Adipocyte (in vitro differentiated cells): ENCODE measurements at regions not wholly inside any gene's neighbourhood (a gene's known extent, or its start where the extent isn't known, plus 50 kb on each side); places are given as distances from the start of the nearest gene placed in this dataset.
"Not testable (repeated sequence)": the region's sequence is repeated elsewhere in the genome, so short reads cannot be mapped to it uniquely, and the experiment has no call there.

Experiments used
- DNase-seq: peaks from one replicate; pipeline ENCODE4 v3.0.0-alpha.2; 2015; ENCODE audit warnings: low read depth
- H3K27me3 ChIP-seq: replicated peaks from 2 replicates; pipeline ENCODE4 v1.7.0; 2013; ENCODE audit warnings: mild to moderate bottlenecking, low read length, moderate library complexity; ENCODE audit not compliant: control insufficient read depth, insufficient read depth
- H3K36me3 ChIP-seq: 2 replicates; pipeline ENCODE4 v1.7.0; 2013; ENCODE audit warnings: low read length, mild to moderate bottlenecking, moderate library complexity; ENCODE audit not compliant: control insufficient read depth, insufficient read depth, severe bottlenecking
- H3K4me1 ChIP-seq: 2 replicates; pipeline ENCODE4 v1.7.0; 2013; ENCODE audit warnings: mild to moderate bottlenecking, low read length, moderate library complexity; ENCODE audit not compliant: control insufficient read depth, insufficient read depth
- H3K4me3 ChIP-seq: 2 replicates; pipeline ENCODE4 v1.7.0; 2013; ENCODE audit warnings: mild to moderate bottlenecking, low read length, moderate library complexity
- H3K9ac ChIP-seq: 2 replicates; pipeline ENCODE4 v1.7.0; 2013; ENCODE audit warnings: mild to moderate bottlenecking, low read length, moderate library complexity
- H3K9me3 ChIP-seq: 2 replicates; pipeline ENCODE4 v1.7.0; 2013; ENCODE audit warnings: mild to moderate bottlenecking, low read length, moderate library complexity; ENCODE audit not compliant: control insufficient read depth

DNA sequence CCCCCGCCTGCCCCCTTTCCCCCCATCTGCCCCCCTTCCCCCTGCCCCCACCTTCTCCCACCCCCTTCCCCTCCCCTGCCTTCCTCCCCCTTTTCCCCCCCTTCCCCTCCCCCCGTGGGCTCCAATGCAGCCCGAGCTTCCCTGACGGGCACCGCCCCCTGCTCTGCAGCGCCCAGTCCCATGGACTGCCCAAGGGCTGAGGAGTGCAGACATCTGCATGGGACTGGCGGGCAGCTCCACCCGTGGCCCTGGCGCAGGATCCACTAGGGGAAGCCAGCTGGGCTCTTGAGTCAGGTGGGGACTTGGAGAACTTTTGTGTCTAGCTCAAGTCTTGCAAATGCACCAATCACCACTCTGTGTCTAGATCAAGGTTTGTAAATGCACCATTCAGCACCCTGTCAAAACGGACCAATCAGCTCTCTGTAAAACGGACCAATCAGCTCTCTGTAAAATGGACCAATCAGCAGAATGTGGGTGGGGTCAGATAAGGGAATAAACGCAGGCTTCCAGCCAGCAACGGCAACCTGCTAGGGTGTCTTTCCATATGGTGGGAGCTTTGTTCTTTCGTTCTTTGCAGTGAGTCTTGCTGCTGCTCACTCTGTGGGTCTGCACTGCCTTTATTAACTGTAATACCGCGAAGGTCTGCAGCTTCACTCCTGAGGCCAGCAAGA, 300.5 kb upstream of the PABPC4L start:
- no peak overlapping the region for H3K4me3 ChIP-seq
- DNase-seq: no peak
- no peaks in the 10 kb centered on the region for H3K9me3 ChIP-seq

DNA sequence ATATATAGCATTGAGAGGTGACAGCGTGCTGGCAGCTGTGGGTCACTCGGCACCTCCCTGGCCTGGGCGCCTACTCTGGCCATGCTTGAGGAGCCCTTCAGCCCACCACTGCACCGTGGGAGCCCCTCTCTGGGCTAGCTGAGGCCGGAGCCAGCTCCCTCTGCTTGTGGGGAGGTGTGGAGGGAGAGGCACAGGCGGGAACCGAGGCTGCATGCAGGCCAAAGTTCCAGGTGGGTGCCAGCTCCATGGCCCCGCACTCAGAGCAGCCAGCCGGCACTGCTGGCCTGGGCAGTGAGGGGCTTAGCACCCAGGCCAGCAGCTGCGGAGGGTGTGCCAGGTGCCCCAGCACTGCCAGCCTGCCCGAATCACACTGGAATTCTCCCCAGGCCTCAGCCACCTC, 299.9 kb upstream of the PABPC4L start:
- DNase-seq, H3K4me3 ChIP-seq, H3K9me3 ChIP-seq, H3K4me1 ChIP-seq, H3K9ac ChIP-seq, H3K27me3 ChIP-seq, H3K36me3 ChIP-seq: not testable (repeated sequence)

More for the DNA sequence above, 300.5 kb upstream of the PABPC4L start:
- H3K27me3 ChIP-seq: no peaks in the 10 kb centered on the region
- H3K9ac ChIP-seq: no peak overlapping the region
- no peaks in the 10 kb centered on the region for H3K36me3 ChIP-seq
- H3K4me1 ChIP-seq: no peaks in the 10 kb centered on the region

- Histone ChIP-seq H3K4me1 (no peaks in the 10 kb centered on the region), H3K4me3 (no peak overlapping the region), H3K27me3 (no peaks in the 10 kb centered on the region), H3K9me3 (peaks cover 19% of the 10 kb centered on the region), H3K9ac (no peak overlapping the region), H3K36me3 (no peaks in the 10 kb centered on the region)
- DNase-seq: no peak
Measured at GRCh38 chr4:134499074-134499473, 297.5 kb upstream of the PABPC4L start.

DNA sequence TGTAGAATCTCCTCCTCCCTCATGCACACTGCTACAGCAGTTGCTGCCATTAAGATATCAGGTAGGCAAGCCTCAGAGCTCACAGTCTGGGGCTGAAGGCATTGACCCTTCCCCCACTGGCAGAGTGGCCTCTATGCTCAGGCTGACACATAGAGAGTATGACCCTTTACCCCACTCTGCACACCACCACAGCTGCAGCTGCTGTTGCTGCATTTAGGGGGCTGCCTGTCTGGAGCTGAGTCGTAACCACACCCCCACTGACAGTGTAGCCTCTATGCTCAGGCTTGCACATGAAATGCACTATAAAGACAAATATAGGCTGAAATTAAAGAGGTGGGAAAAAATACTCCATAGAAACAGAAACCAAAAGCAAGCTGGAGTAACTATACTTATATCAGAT, 289.3 kb upstream of the PABPC4L start:
- Histone ChIP-seq H3K36me3 (no peaks in the 10 kb centered on the region), H3K9ac (no peak overlapping the region), H3K27me3 (no peaks in the 10 kb centered on the region), H3K4me3 (no peak overlapping the region), H3K4me1 (no peaks in the 10 kb centered on the region), H3K9me3 (peaks cover 11% of the 10 kb centered on the region)
- no peak for DNase-seq

- H3K9me3 ChIP-seq, H3K27me3 ChIP-seq, H3K4me3 ChIP-seq, H3K9ac ChIP-seq, H3K4me1 ChIP-seq, H3K36me3 ChIP-seq, DNase-seq: not testable (repeated sequence)
Measured at GRCh38 chr4:134483514-134483913, 281.9 kb upstream of the PABPC4L start.

DNA sequence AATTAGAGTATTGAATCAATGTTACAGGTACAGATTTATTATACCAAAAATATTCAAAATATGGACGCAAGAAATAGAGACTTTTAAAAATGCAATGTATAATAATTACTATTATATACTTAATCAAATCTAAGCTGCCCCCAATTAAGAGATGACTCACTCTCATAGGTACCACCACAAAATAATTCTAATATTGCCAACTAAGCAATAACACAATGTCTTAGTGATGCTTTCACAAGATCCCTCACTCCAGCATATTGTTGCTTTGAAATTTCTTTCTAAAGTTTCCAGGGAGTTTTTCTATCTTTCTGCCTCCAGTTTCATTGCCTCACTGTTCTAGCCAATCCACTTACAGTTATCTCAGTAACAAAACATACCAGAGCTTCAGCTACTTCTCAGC, 270.0 kb upstream of the PABPC4L start:
- H3K36me3 ChIP-seq: no peaks in the 10 kb centered on the region
- no peaks in the 10 kb centered on the region for H3K4me1 ChIP-seq
- H3K9me3 ChIP-seq: peaks cover 5% of the 10 kb centered on the region
- DNase-seq: peak; percentile 14
- no peak overlapping the region for H3K4me3 ChIP-seq
- no peak overlapping the region for H3K9ac ChIP-seq
- H3K27me3 ChIP-seq: no peaks in the 10 kb centered on the region

- peak; percentile 5 for DNase-seq
- Histone ChIP-seq H3K27me3 (no peaks in the 10 kb centered on the region), H3K9me3 (peaks cover 5% of the 10 kb centered on the region), H3K36me3 (no peaks in the 10 kb centered on the region), H3K4me3 (no peak overlapping the region), H3K4me1 (no peaks in the 10 kb centered on the region), H3K9ac (no peak overlapping the region)
Measured at GRCh38 chr4:134470544-134470943, 269.0 kb upstream of the PABPC4L start.

DNA sequence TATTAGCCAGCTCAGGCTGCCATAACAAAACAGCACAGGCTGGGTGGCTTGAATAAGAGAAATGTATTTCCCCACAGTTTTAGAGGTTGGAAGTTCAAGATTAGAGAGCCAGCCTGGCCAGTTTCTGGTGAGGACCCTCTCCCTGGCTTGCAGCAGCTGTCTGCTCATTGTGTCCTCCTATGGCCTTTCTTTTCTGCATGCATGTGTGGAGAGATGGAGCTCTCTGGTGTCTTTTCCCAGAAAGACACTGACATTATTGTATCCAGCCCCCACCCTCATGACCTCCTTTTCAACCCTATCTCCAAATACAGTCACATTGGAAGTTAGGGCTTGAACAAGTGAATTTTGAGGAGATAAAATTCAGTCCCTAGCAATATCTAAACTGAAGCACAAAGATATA, 263.8 kb upstream of the PABPC4L start:
- H3K4me3 ChIP-seq: no peak overlapping the region
- H3K4me1 ChIP-seq: no peaks in the 10 kb centered on the region
- no peak overlapping the region for H3K9ac ChIP-seq
- H3K27me3 ChIP-seq: no peaks in the 10 kb centered on the region
- no peak for DNase-seq
- peaks cover 5% of the 10 kb centered on the region for H3K9me3 ChIP-seq
- no peaks in the 10 kb centered on the region for H3K36me3 ChIP-seq

GRCh38 chr4:134463771-134464170, 262.2 kb upstream of the PABPC4L start:
- peaks cover 10% of the 10 kb centered on the region for H3K9me3 ChIP-seq
- H3K4me1 ChIP-seq: no peaks in the 10 kb centered on the region
- no peak overlapping the region for H3K4me3 ChIP-seq
- DNase-seq: no peak
- H3K27me3 ChIP-seq: no peaks in the 10 kb centered on the region
- no peak overlapping the region for H3K9ac ChIP-seq
- no peaks in the 10 kb centered on the region for H3K36me3 ChIP-seq

GRCh38 chr4:134426821-134427220, 225.2 kb upstream of the PABPC4L start:
- Histone ChIP-seq H3K9ac (no peak overlapping the region), H3K4me1 (no peaks in the 10 kb centered on the region), H3K27me3 (no peaks in the 10 kb centered on the region), H3K4me3 (no peak overlapping the region), H3K9me3 (no peaks in the 10 kb centered on the region), H3K36me3 (no peaks in the 10 kb centered on the region)
- DNase-seq: no peak

GRCh38 chr4:134425756-134426155, 224.2 kb upstream of the PABPC4L start:
- no peak overlapping the region for H3K4me3 ChIP-seq
- H3K36me3 ChIP-seq: no peaks in the 10 kb centered on the region
- no peaks in the 10 kb centered on the region for H3K4me1 ChIP-seq
- no peak overlapping the region for H3K9ac ChIP-seq
- H3K27me3 ChIP-seq: no peaks in the 10 kb centered on the region
- DNase-seq: no peak
- no peaks in the 10 kb centered on the region for H3K9me3 ChIP-seq

DNA sequence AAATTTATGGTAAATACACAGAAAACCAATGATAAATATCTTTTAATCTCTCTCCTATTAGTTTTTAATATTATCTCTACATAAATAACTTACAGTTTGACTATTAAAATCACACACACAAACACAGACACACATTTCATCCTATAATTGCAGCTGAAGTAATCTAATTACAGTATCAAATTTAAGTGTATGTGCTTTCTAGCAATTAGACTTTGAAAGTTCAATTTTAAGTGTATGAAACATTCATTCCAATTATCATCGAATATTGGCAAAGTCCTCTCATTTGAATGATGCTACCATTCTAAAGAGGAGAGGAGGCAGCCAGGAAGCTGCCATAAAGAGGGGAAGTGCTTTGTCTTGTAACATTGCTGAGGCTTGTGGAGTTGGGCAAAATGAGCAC, 221.2 kb upstream of the PABPC4L start:
- Histone ChIP-seq H3K27me3 (no peaks in the 10 kb centered on the region), H3K4me1 (no peaks in the 10 kb centered on the region)
- DNase-seq: no peak

More for the DNA sequence above, 221.2 kb upstream of the PABPC4L start:
- Histone ChIP-seq H3K9ac (no peak overlapping the region), H3K9me3 (no peaks in the 10 kb centered on the region), H3K36me3 (no peaks in the 10 kb centered on the region), H3K4me3 (no peak overlapping the region)
